ENCODE measurements at regions not wholly inside any gene's neighbourhood (a gene's known extent, or its start where the extent isn't known, plus 50 kb on each side); places are given as distances from the start of the nearest gene placed in this dataset.

GRCh38 chr18:64245126-64245861 lies 96.4 kb upstream of the LINC00305 start:
- Histone ChIP-seq H3K9ac (ENCODE audit: insufficient read depth, low read depth, low read length) (no peak overlapping the region), H4K20me1 (ENCODE audit: insufficient read depth, low read length) (no peaks in the 10 kb centered on the region), H2AFZ (ENCODE audit: low read length) (no peak overlapping the region), H3K4me2 (ENCODE audit: low read depth, low read length) (no peak overlapping the region), H3K27ac (ENCODE audit: extremely low read length, insufficient read depth, low read length) (no peak overlapping the region), H3K27me3 (ENCODE audit: control insufficient read depth in 1 of 2, insufficient read depth in 2 of 2, low read length in 2 of 2) (no peaks in the 10 kb centered on the region), H3K9me3 (ENCODE audit: low read length) (peaks cover 7% of the 10 kb centered on the region; the same call in 1 of the 2 replicates), H3K4me1 (ENCODE audit: insufficient read depth, low read length) (no peaks in the 10 kb centered on the region), H3K79me2 (ENCODE audit: insufficient read depth, low read length) (no peaks in the 10 kb centered on the region), H3K36me3 (replicated peaks in 1 of 2; ENCODE audit: control insufficient read depth in 1 of 2, insufficient read depth in 2 of 2, low read length in 2 of 2) (no peaks in the 10 kb centered on the region), H3K4me3 (replicated peaks in 1 of 3; ENCODE audit: insufficient read depth in 1 of 3, low read depth in 2 of 3, low read length in 3 of 3) (no peak overlapping the region)
- ChIA-PET CTCF (ENCODE audit: low intra/inter-chr PET ratio, low total read pairs) (no interaction called here), POLR2A (no interaction called here)
- DNase-seq (ENCODE audit: low spot score), result no peak
- 3% methylated on average over 2 of the region's 2 CpGs for WGBS (ENCODE audit: low lambda C conversion rate)
- no TSS peak for BruUV-seq (replicated peaks)
- no peak for FAIRE-seq
- in situ Hi-C loops (cut with HindIII; ENCODE audit: extremely low pct_ligation_motif_present, low pct_unique_long_range_greater_than_20kb) (no loop called here), intact Hi-C loops (cut with micrococcal nuclease; ENCODE audit: unreplicated experiment) (no loop called here)
- ATAC-seq, result no peak
- no peak for TF ChIP-seq ZNF792 (CRISPR knock-in tag; IDR thresholded peaks at IDR 0.05)
- TF ChIP-seq MYPOP (CRISPR knock-in tag; IDR thresholded peaks at IDR 0.05), result no peak
- TF ChIP-seq HNRNPH1 (optimal IDR thresholded peaks at IDR 0.05; ENCODE audit: low read depth, low read length), result no peak

- BruUV-seq (replicated peaks), result no TSS peak
- CTCF ChIA-PET (ENCODE audit: low intra/inter-chr PET ratio, low total read pairs), result no interaction called here
- Histone ChIP-seq H3K4me1 (ENCODE audit: insufficient read depth, low read length) (no peaks in the 10 kb centered on the region), H4K20me1 (ENCODE audit: insufficient read depth, low read length) (no peaks in the 10 kb centered on the region), H3K27me3 (ENCODE audit: control insufficient read depth in 1 of 2, insufficient read depth in 2 of 2, low read length in 2 of 2) (no peaks in the 10 kb centered on the region), H3K4me2 (ENCODE audit: low read depth, low read length) (no peak overlapping the region), H3K4me3 (replicated peaks in 1 of 3; ENCODE audit: insufficient read depth in 1 of 3, low read depth in 2 of 3, low read length in 3 of 3) (no peak overlapping the region), H2AFZ (ENCODE audit: low read length) (no peak overlapping the region), H3K36me3 (replicated peaks in 1 of 2; ENCODE audit: control insufficient read depth in 1 of 2, insufficient read depth in 2 of 2, low read length in 2 of 2) (no peaks in the 10 kb centered on the region), H3K9ac (ENCODE audit: insufficient read depth, low read depth, low read length) (no peak overlapping the region), H3K9me3 (ENCODE audit: low read length) (peaks cover 6% of the 10 kb centered on the region; the same call in 1 of the 2 replicates), H3K27ac (ENCODE audit: extremely low read length, insufficient read depth, low read length) (no peak overlapping the region), H3K79me2 (ENCODE audit: insufficient read depth, low read length) (no peaks in the 10 kb centered on the region)
- DNase-seq (ENCODE audit: low spot score) (no peak), FAIRE-seq (no peak), ATAC-seq (no peak)
- peak; percentile 14; the same call in 1 of the 2 replicates for TF ChIP-seq STAG1 (CRISPR knock-in tag; IDR thresholded peaks at IDR 0.05)
- no peak for TF ChIP-seq AKAP8 (CRISPR knock-in tag; IDR thresholded peaks at IDR 0.05)
- TF ChIP-seq DNMT1 (CRISPR knock-in tag; IDR thresholded peaks at IDR 0.05), result no peak
- no peak for TF ChIP-seq LRRFIP1 (CRISPR knock-in tag; conservative IDR thresholded peaks at IDR 0.05)
- no peak for TF ChIP-seq GLMP (CRISPR knock-in tag; IDR thresholded peaks at IDR 0.05; ENCODE audit: borderline replicate concordance)
- intact Hi-C loops (cut with micrococcal nuclease; ENCODE audit: unreplicated experiment), result no loop called here
- POLR2A ChIA-PET, result no interaction called here
- 2% methylated on average over 4 of the region's 4 CpGs for WGBS (ENCODE audit: low lambda C conversion rate)
- in situ Hi-C loops (cut with HindIII; ENCODE audit: extremely low pct_ligation_motif_present, low pct_unique_long_range_greater_than_20kb), result no loop called here
These were observed 95.7 kb upstream of the LINC00305 start for GRCh38 chr18:64244571-64244970.
